ENCODE measurements at regions not wholly inside any gene's neighbourhood (a gene's known extent, or its start where the extent isn't known, plus 50 kb on each side); places are given as distances from the start of the nearest gene placed in this dataset.

- no peak overlapping the region for H3K4me2 ChIP-seq
- no peaks in the 10 kb centered on the region for H4K20me1 ChIP-seq (replicated peaks; ENCODE audit: insufficient read depth)
- Mint-ChIP-seq H3K27ac (no peak overlapping the region), H3K4me3 (no peak overlapping the region), H3K27me3 (ENCODE audit: insufficient read depth, low read depth, poor library complexity) (no peaks in the 10 kb centered on the region), H3K36me3 (ENCODE audit: low read depth) (no peaks in the 10 kb centered on the region), H3K9me3 (no peaks in the 10 kb centered on the region), H3K4me1 (peaks cover 3% of the 10 kb centered on the region; the same call in 2 of the 3 replicates)
- ATAC-seq (no peak), DNase-seq (ENCODE audit: low spot score) (no peak)
- no peaks in the 10 kb centered on the region for H3K79me2 ChIP-seq (replicated peaks; ENCODE audit: insufficient read depth)
- no peaks in the 10 kb centered on the region for H3F3A ChIP-seq (replicated peaks; ENCODE audit: low read depth)
- TF ChIP-seq EZH2phosphoT487 (IDR thresholded peaks at IDR 0.05; ENCODE audit: unreplicated experiment): no peak
- H3K4me3 ChIP-seq: no peak overlapping the region
- H2AFZ ChIP-seq: no peak overlapping the region
- no peaks in the 10 kb centered on the region for H3K27me3 ChIP-seq (ENCODE audit: insufficient read depth)
- H3K9me2 ChIP-seq (ENCODE audit: insufficient read depth): no peaks in the 10 kb centered on the region
- H3K36me3 ChIP-seq (ENCODE audit: insufficient read depth): no peaks in the 10 kb centered on the region
- no peak overlapping the region for H3K27ac ChIP-seq (ENCODE audit: low read depth)
- H3K4me1 ChIP-seq (ENCODE audit: insufficient read depth): no peaks in the 10 kb centered on the region
Observed at GRCh38 chr16:55380485-55380884, 56.5 kb downstream of the IRX6 start.

DNA sequence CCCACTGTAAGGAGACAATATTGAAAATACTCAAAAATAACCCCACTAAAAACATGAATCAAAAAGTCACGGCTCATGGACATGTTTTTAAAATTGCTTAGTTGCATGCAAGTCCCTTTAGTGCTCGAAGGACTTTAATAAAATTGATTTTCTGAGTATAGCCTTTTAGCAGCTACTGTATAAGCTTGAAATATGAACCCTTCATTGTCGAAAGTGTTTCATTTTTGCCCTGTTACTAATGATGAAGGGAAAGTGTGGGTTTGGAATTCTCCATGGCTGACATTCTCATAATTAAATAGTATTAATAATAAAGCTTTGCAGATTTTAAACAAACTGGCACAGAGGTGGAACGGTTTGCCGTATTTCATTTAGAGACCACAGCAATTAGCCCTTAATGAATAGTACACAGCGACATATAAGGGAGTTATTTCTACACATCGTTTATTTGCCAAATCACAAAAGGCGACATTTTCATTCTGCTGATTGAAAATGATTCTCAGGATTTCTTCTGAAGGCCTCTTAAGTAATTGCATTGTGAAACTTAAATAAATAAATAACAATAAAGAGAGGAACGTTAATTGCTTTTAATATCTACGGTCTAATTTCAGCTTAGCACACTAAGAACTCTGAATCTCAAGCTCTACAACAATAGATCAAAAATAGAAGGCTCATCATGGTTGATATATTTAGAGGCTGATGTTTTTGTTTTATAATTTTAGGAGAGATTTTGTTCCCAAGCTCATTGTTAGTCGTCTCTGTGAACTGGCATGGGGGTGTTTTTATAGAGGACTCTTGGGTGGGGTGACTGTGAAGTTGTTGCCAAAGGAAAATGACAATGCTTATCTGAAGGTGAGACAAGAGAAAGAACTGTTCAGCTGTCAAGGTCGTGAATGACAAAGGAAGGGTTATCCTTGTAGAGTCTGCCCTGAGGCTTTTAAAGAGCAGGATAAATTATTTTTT is 60.6 kb downstream of the IRX6 start:
- H3K4me2 ChIP-seq: no peak overlapping the region
- H3K79me2 ChIP-seq (replicated peaks; ENCODE audit: insufficient read depth): no peaks in the 10 kb centered on the region
- H3K9me2 ChIP-seq (ENCODE audit: insufficient read depth): peaks cover 4% of the 10 kb centered on the region; the same call in 1 of the 2 replicates
- no peak overlapping the region for H3K4me3 Mint-ChIP-seq
- no peaks in the 10 kb centered on the region for H3K36me3 Mint-ChIP-seq (ENCODE audit: low read depth)
- no peaks in the 10 kb centered on the region for H3K27me3 ChIP-seq (ENCODE audit: insufficient read depth)
- TF ChIP-seq, protein P1, sequence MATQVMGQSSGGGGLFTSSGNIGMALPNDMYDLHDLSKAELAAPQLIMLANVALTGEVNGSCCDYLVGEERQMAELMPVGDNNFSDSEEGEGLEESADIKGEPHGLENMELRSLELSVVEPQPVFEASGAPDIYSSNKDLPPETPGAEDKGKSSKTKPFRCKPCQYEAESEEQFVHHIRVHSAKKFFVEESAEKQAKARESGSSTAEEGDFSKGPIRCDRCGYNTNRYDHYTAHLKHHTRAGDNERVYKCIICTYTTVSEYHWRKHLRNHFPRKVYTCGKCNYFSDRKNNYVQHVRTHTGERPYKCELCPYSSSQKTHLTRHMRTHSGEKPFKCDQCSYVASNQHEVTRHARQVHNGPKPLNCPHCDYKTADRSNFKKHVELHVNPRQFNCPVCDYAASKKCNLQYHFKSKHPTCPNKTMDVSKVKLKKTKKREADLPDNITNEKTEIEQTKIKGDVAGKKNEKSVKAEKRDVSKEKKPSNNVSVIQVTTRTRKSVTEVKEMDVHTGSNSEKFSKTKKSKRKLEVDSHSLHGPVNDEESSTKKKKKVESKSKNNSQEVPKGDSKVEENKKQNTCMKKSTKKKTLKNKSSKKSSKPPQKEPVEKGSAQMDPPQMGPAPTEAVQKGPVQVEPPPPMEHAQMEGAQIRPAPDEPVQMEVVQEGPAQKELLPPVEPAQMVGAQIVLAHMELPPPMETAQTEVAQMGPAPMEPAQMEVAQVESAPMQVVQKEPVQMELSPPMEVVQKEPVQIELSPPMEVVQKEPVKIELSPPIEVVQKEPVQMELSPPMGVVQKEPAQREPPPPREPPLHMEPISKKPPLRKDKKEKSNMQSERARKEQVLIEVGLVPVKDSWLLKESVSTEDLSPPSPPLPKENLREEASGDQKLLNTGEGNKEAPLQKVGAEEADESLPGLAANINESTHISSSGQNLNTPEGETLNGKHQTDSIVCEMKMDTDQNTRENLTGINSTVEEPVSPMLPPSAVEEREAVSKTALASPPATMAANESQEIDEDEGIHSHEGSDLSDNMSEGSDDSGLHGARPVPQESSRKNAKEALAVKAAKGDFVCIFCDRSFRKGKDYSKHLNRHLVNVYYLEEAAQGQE (IDR thresholded peaks at IDR 0.05; ENCODE audit: unreplicated experiment): no peak
- TF ChIP-seq POLR2AphosphoS5 (IDR thresholded peaks at IDR 0.05; ENCODE audit: low read depth) (no peak), ZNF114 (CRISPR knock-in tag; IDR thresholded peaks at IDR 0.05) (no peak)
- DNase-seq (ENCODE audit: low spot score) (no peak), ATAC-seq (no peak)
- H3K9me3 Mint-ChIP-seq: no peaks in the 10 kb centered on the region
- H2AFZ ChIP-seq: no peak overlapping the region
- H3K27ac ChIP-seq (ENCODE audit: low read depth): no peak overlapping the region
- no peaks in the 10 kb centered on the region for H3F3A ChIP-seq (replicated peaks; ENCODE audit: low read depth)
- no peak overlapping the region for H3K27ac Mint-ChIP-seq
- no peaks in the 10 kb centered on the region for H4K20me1 ChIP-seq (replicated peaks; ENCODE audit: insufficient read depth)
- no peaks in the 10 kb centered on the region for H3K36me3 ChIP-seq (ENCODE audit: insufficient read depth)
- no peak overlapping the region for H3K4me3 ChIP-seq
- H3K27me3 Mint-ChIP-seq (ENCODE audit: insufficient read depth, low read depth, poor library complexity): peaks cover 6% of the 10 kb centered on the region
- H3K4me1 ChIP-seq (ENCODE audit: insufficient read depth): peaks cover 13% of the 10 kb centered on the region
- H3K4me1 Mint-ChIP-seq: peaks cover 18% of the 10 kb centered on the region

GRCh38 chr16:55385359-55385758 is 61.4 kb downstream of the IRX6 start:
- Histone ChIP-seq H3K4me1 (ENCODE audit: insufficient read depth) (peaks cover 20% of the 10 kb centered on the region), H3K4me2 (no peak overlapping the region), H3K9me2 (ENCODE audit: insufficient read depth) (peaks cover 8% of the 10 kb centered on the region; the same call in 1 of the 2 replicates), H3K4me3 (no peak overlapping the region), H2AFZ (no peak overlapping the region), H3F3A (replicated peaks; ENCODE audit: low read depth) (no peaks in the 10 kb centered on the region), H3K36me3 (ENCODE audit: insufficient read depth) (no peaks in the 10 kb centered on the region), H4K20me1 (replicated peaks; ENCODE audit: insufficient read depth) (no peaks in the 10 kb centered on the region), H3K79me2 (replicated peaks; ENCODE audit: insufficient read depth) (no peaks in the 10 kb centered on the region), H3K27ac (ENCODE audit: low read depth) (no peak overlapping the region), H3K27me3 (ENCODE audit: insufficient read depth) (no peaks in the 10 kb centered on the region)
- no peak for DNase-seq (ENCODE audit: low spot score)
- no peaks in the 10 kb centered on the region for H3K9me3 Mint-ChIP-seq
- no peak overlapping the region for H3K27ac Mint-ChIP-seq
- H3K36me3 Mint-ChIP-seq (ENCODE audit: low read depth): no peaks in the 10 kb centered on the region
- no peak for TF ChIP-seq EZH2phosphoT487 (IDR thresholded peaks at IDR 0.05; ENCODE audit: unreplicated experiment)
- TF ChIP-seq, protein P1 (IDR thresholded peaks at IDR 0.05; ENCODE audit: unreplicated experiment): peak; percentile 53
- no peak for ATAC-seq
- peaks cover 6% of the 10 kb centered on the region for H3K27me3 Mint-ChIP-seq (ENCODE audit: insufficient read depth, low read depth, poor library complexity)
- no peak overlapping the region for H3K4me3 Mint-ChIP-seq
- H3K4me1 Mint-ChIP-seq: peaks cover 26% of the 10 kb centered on the region

Measured in GM23338 (cell line).